ENCODE measurements at regions not wholly inside any gene's neighbourhood (a gene's known extent, or its start where the extent isn't known, plus 50 kb on each side); places are given as distances from the start of the nearest gene placed in this dataset.

DNA sequence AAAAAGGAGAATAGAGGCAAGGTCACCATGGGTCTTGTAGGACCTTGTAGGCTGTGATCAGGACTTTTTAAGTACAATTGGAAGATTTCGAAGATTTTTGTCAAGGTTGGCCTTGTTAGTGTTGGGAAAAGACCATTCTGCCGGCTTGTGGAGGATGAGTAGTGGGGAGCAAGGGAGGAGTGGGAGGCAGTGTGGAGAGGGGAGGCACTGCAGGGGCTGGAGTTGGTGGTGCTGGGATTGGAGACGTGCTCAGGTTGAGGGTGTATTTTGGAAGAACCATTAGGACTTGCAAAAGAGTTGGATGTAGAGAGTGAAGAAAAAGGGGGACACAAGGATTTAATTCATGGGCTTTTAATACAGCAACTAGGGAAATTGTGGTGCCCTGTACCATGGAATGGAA, 397.1 kb downstream of the TSN start:
- POLR2A ChIA-PET, result no interaction called here
- CTCF ChIA-PET, result no interaction called here
- Histone ChIP-seq H3K27me3 (ENCODE audit: control insufficient read depth, insufficient read depth, low read length) (no peaks in the 10 kb centered on the region), H3K27ac (ENCODE audit: low read depth, low read length) (no peak overlapping the region), H3K4me3 (ENCODE audit: low read depth, low read length) (no peak overlapping the region), H3K9me3 (ENCODE audit: control insufficient read depth, insufficient read depth, low read length) (no peaks in the 10 kb centered on the region)
- TF ChIP-seq, protein P1, sequence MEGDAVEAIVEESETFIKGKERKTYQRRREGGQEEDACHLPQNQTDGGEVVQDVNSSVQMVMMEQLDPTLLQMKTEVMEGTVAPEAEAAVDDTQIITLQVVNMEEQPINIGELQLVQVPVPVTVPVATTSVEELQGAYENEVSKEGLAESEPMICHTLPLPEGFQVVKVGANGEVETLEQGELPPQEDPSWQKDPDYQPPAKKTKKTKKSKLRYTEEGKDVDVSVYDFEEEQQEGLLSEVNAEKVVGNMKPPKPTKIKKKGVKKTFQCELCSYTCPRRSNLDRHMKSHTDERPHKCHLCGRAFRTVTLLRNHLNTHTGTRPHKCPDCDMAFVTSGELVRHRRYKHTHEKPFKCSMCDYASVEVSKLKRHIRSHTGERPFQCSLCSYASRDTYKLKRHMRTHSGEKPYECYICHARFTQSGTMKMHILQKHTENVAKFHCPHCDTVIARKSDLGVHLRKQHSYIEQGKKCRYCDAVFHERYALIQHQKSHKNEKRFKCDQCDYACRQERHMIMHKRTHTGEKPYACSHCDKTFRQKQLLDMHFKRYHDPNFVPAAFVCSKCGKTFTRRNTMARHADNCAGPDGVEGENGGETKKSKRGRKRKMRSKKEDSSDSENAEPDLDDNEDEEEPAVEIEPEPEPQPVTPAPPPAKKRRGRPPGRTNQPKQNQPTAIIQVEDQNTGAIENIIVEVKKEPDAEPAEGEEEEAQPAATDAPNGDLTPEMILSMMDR (IDR thresholded peaks at IDR 0.05; ENCODE audit: low read depth, low read length), result no peak
- DNase-seq (ENCODE audit: low read depth, low spot score), result no peak

DNA sequence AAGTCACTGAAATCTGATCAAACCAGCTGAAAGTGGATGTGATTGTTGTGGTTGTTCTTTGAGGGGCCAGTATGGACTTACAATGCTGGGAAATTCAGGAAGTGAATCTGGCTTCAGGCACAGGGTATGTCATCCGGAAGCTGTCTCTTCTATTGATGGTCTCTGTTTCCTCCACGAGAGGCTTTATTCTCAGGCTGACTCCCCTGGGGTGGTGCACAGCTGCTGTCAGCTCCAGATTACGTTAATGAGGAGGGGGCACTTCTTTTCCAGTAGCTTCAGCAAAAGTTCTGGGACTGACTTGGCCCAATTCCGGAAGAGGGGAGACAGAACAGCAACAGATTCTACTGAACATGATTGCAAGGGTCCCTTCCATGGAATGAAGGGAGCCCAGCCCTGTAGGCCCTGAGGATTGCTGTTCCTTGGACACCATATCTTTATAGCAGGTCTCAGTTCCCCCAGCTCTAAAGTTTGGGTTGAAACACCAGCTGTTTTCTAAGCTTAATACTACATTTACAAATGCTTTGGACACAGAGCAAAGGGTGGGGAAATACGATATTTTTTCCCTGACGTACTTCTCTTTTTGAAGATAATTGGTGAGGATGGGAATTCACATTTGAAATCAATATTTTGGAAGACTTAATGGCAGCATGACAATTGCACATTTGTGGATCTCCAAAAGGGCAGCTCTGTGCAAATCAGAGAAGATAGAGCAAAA, 400.9 kb downstream of the TSN start:
- ChIA-PET CTCF (interaction anchor here (0.9 kb wide), 1 partner anchor 16 kb away, joined by 3 read pairs; no protein-coding TSS in a partner anchor), POLR2A (no interaction called here)
- Histone ChIP-seq H3K9me3 (ENCODE audit: control insufficient read depth, insufficient read depth, low read length) (no peaks in the 10 kb centered on the region), H3K27ac (ENCODE audit: low read depth, low read length) (no peak overlapping the region), H3K4me3 (ENCODE audit: low read depth, low read length) (no peak overlapping the region), H3K27me3 (ENCODE audit: control insufficient read depth, insufficient read depth, low read length) (no peaks in the 10 kb centered on the region)
- TF ChIP-seq, protein P1 (IDR thresholded peaks at IDR 0.05; ENCODE audit: low read depth, low read length), result no peak
- DNase-seq (ENCODE audit: low read depth, low spot score), result no peak

DNA sequence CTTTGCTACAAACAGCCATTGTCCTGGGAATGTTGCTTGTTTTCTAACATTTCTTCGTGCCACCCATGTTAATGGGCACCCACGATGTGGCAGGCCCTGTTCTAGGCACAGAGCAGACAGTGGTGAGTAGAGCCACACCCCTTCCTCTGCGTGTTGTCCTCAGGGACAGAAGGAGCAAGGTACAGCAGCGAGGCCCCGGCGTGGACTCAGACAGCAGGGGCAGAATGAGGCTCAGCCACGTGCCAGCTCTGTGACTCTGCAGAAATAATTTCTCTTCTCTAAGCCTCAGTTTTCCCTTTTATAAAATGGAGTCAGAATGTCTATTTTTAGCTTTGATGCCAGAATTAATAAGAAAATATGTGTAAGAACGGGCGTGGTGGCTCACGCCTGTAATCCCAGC, 401.7 kb downstream of the TSN start:
- TF ChIP-seq, protein P1 (IDR thresholded peaks at IDR 0.05; ENCODE audit: low read depth, low read length), result no peak
- Histone ChIP-seq H3K4me3 (ENCODE audit: low read depth, low read length) (no peak overlapping the region), H3K27me3 (ENCODE audit: control insufficient read depth, insufficient read depth, low read length) (no peaks in the 10 kb centered on the region), H3K27ac (ENCODE audit: low read depth, low read length) (no peak overlapping the region), H3K9me3 (ENCODE audit: control insufficient read depth, insufficient read depth, low read length) (no peaks in the 10 kb centered on the region)
- ChIA-PET POLR2A (no interaction called here), CTCF (no interaction called here)
- no peak for DNase-seq (ENCODE audit: low read depth, low spot score)

DNA sequence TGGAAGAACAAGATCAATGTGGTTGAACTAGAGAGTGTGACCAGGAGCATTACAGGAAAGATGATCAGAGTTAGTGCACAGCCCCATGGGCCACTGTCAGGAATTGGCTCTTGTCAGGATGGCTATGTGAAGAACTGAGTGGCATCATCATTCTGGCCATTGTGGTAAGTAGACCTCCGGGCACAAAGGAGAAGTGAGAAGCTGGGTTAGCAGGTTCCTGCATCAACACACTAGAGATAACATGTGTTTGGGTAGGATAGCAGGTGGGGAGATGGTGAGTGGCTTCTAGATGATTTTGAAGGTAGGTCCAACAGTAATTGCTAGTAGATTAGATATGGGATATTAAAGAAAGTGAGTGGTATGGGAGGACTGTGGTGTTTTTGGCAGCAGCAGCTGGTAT, 408.2 kb downstream of the TSN start:
- Histone ChIP-seq H3K27me3 (ENCODE audit: control insufficient read depth, insufficient read depth, low read length) (no peaks in the 10 kb centered on the region), H3K9me3 (ENCODE audit: control insufficient read depth, insufficient read depth, low read length) (no peaks in the 10 kb centered on the region), H3K27ac (ENCODE audit: low read depth, low read length) (no peak overlapping the region), H3K4me3 (ENCODE audit: low read depth, low read length) (no peak overlapping the region)
- ChIA-PET CTCF (no interaction called here), POLR2A (no interaction called here)
- no peak for DNase-seq (ENCODE audit: low read depth, low spot score)
- TF ChIP-seq, protein P1 (IDR thresholded peaks at IDR 0.05; ENCODE audit: low read depth, low read length), result no peak

DNA sequence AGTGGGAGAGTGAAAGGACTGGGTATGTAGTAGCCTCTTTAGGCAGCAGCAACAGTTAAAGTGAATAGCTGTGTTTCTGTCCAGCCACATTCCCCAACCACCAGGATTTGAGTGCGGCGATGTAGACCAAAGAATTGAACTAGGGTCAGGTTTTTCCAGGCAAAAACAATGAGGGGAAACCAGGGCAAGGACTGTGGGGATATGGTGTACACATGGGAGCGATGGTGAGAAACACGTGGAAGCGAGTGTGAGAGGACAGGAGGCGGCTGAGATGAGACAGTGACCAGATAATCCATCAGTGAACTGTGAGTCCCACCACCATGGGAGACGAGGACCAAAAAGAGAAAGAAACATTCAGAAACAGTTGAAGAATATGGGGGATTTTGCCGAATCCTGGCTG, 409.5 kb downstream of the TSN start:
- ChIA-PET POLR2A (no interaction called here), CTCF (no interaction called here)
- TF ChIP-seq, protein P1 (IDR thresholded peaks at IDR 0.05; ENCODE audit: low read depth, low read length), result no peak
- Histone ChIP-seq H3K4me3 (ENCODE audit: low read depth, low read length) (no peak overlapping the region), H3K27me3 (ENCODE audit: control insufficient read depth, insufficient read depth, low read length) (no peaks in the 10 kb centered on the region), H3K27ac (ENCODE audit: low read depth, low read length) (no peak overlapping the region), H3K9me3 (ENCODE audit: control insufficient read depth, insufficient read depth, low read length) (no peaks in the 10 kb centered on the region)
- no peak for DNase-seq (ENCODE audit: low read depth, low spot score)
